Bronchial epithelial cell (primary cell): ENCODE measurements at regions not wholly inside any gene's neighbourhood (a gene's known extent, or its start where the extent isn't known, plus 50 kb on each side); places are given as distances from the start of the nearest gene placed in this dataset.
"Not testable (repeated sequence)": the region's sequence is repeated elsewhere in the genome, so short reads cannot be mapped to it uniquely, and the experiment has no call there.

ENCODE experiments used
- DNase-seq: peaks from one replicate; pipeline ENCODE4 v3.0.0-alpha.2; 2010; ENCODE audit warnings: low read depth
- FAIRE-seq: peaks from 2 replicates; lab custom pipeline; 2011; peaks lifted over from hg19 to GRCh38; lab: Jason Lieb, UNC
- H3K27me3 ChIP-seq: 2 replicates; pipeline ENCODE4 v1.5.1; 2011; ENCODE audit warnings: low read length; ENCODE audit not compliant: control insufficient read depth, insufficient read depth
- H3K36me3 ChIP-seq: 2 replicates; pipeline ENCODE4 v1.5.1; 2011; ENCODE audit warnings: low read length; ENCODE audit not compliant: control insufficient read depth, insufficient read depth
- H3K4me3 ChIP-seq: 2 replicates; pipeline ENCODE4 v1.5.1; 2011; ENCODE audit warnings: mild to moderate bottlenecking, low read depth, low read length, control low read depth
- TF ChIP-seq, protein P1 (sequence below): IDR thresholded peaks from 2 replicates; pipeline ENCODE4 v1.5.1; 2011; ENCODE audit warnings: mild to moderate bottlenecking, moderate library complexity, low read length, control low read depth, inconsistent platforms; ENCODE audit not compliant: insufficient read depth, severe bottlenecking

DNA sequence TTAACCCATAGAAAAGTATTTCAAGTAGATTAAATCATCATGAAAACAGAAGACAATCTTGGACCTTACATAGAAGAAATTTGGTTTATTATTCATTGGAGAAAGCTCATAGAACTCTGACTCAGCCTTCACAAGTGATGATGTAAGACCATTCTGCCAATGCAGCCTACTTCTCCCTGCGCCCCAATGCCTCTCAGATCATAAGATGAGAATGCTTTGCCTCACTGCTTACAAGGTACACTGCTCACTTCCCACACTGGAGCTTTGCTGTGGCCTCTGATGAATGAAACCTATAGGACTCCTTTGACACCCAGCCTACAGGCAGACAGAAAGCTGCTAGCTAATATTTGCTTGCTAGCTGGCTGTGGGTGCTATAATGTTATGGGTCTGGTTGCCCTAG is 569.4 kb upstream of the STEAP1 start:
- H3K36me3 ChIP-seq, result no peaks in the 10 kb centered on the region
- TF ChIP-seq, protein P1, sequence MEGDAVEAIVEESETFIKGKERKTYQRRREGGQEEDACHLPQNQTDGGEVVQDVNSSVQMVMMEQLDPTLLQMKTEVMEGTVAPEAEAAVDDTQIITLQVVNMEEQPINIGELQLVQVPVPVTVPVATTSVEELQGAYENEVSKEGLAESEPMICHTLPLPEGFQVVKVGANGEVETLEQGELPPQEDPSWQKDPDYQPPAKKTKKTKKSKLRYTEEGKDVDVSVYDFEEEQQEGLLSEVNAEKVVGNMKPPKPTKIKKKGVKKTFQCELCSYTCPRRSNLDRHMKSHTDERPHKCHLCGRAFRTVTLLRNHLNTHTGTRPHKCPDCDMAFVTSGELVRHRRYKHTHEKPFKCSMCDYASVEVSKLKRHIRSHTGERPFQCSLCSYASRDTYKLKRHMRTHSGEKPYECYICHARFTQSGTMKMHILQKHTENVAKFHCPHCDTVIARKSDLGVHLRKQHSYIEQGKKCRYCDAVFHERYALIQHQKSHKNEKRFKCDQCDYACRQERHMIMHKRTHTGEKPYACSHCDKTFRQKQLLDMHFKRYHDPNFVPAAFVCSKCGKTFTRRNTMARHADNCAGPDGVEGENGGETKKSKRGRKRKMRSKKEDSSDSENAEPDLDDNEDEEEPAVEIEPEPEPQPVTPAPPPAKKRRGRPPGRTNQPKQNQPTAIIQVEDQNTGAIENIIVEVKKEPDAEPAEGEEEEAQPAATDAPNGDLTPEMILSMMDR, result no peak
- DNase-seq (no peak), FAIRE-seq (no peak)
- no peaks in the 10 kb centered on the region for H3K27me3 ChIP-seq
- H3K4me3 ChIP-seq, result no peak overlapping the region

DNA sequence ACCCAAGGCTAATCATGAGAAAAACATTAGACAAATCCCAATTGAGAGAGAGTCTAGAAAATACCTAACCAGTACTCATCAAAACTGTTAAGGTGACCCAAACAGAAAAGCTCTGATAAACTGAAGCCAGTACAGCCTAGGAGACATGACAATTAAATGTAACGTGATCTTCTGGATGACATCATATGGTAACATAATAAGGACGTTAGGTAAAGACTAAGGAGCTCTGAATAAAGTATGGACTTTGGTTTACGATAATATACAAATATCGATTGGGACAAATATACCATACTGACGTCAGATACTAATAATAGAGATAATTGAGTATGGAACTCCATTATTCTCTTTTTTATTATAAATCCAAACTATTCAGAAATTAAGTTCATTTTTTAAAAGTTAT is 561.1 kb upstream of the STEAP1 start:
- Histone ChIP-seq H3K4me3 (no peak overlapping the region), H3K27me3 (no peaks in the 10 kb centered on the region), H3K36me3 (no peaks in the 10 kb centered on the region)
- TF ChIP-seq, protein P1, result no peak
- DNase-seq, result no peak
- no peak for FAIRE-seq

DNA sequence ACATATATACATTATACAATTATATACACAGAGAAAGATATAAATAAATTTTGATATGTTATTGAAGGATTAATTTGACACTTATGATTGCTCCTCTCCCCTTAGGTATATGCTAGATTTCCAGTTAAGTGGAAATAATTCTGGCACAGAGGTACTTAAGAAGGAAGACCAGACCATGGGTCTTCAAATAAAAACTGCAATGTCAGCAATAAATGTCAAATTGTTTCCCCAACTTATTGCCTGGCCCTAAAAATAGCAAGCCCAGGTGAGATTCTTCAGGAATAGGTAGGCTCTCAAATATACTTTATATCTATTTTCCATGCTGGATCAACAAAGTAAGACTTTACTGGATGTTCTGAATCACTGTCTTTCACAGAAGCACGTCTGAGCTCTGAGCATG is 551.3 kb upstream of the STEAP1 start:
- no peak for DNase-seq
- H3K4me3 ChIP-seq, result no peak overlapping the region
- H3K27me3 ChIP-seq, result no peaks in the 10 kb centered on the region
- no peaks in the 10 kb centered on the region for H3K36me3 ChIP-seq
- FAIRE-seq, result no peak
- TF ChIP-seq, protein P1, result no peak

DNA sequence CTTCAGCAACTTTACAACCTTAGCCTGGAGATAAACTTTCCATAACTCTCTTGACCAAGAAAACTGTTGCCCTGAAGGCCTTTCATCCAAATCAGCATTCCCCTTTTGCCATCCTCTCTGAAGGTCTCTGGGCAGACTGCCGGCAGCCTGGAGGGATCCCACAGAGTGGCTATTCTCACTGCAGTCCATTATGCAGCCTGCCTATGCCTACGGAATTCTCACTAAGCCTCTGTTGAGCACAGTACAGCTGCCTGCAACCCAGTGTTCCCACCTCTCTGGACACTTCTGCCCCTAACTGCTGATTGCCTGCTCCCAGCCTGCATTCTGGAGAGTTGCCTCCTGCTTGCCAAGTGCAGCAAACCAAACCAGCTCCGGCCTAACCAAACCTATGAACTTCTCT is 548.9 kb upstream of the STEAP1 start:
- TF ChIP-seq, protein P1, result no peak
- DNase-seq, result no peak
- H3K4me3 ChIP-seq, result no peak overlapping the region
- no peaks in the 10 kb centered on the region for H3K36me3 ChIP-seq
- FAIRE-seq, result peak; percentile 62
- H3K27me3 ChIP-seq, result no peaks in the 10 kb centered on the region

DNA sequence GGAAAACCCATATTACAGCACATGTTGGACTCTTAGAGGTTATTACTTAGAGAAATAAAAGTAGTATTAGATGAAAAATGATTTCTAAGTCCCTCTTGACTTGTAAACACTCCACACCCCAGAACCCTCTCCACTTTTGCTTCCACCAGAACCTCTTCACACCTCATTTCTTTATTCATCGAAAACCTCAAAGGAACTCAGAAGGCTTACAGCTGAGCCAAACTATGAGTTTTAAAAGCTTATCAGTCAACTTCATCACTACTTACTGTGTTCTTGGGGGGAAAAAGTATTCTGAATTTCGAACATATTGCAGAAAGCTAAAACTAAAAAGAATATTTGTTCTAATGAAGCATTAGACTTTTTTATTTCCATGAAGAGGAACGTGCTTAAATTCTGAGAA is 547.8 kb upstream of the STEAP1 start:
- no peak for FAIRE-seq
- TF ChIP-seq, protein P1, result no peak
- Histone ChIP-seq H3K4me3 (no peak overlapping the region), H3K36me3 (no peaks in the 10 kb centered on the region), H3K27me3 (no peaks in the 10 kb centered on the region)
- DNase-seq, result no peak

DNA sequence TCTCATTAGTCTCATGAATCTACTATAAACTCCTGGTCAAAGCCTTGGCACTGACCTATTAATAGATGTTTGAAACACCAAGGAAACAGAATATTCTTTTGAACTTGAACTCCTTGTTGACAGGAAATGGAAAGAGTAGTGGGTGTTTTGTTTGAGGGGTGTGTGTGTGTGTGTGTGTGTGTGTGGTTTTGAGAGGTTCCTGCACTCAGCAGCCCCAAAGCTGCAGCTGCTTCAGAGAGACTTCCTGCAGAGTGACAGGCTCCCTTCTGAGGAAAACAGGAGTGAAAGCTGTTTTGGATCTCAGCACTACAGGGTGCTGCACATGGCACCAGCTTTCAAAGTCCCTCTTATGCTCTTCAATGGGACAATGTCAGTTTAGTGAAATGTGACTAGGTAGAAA is 546.5 kb upstream of the STEAP1 start:
- Histone ChIP-seq H3K36me3 (no peaks in the 10 kb centered on the region), H3K27me3 (no peaks in the 10 kb centered on the region), H3K4me3 (no peak overlapping the region)
- no peak for FAIRE-seq
- TF ChIP-seq, protein P1, result no peak
- DNase-seq, result no peak

DNA sequence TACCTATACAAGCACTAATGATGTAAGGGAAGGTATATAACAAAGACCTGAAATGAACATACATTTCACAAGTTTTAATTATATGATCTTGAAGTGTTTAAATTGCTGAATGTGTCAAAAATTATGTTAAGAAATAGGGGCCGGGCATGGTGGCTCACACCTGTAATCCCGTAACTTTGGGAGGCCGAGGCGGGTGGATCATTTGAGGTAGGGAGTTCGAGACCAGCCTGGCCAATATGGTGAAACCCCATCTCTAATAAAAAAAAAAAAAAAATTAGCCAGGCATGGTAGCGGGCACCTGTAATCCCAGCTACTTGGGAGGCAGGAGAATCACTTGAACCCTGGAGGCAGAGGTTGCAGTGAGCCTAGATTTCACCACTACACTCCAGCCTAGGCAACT is 537.4 kb upstream of the STEAP1 start:
- H3K27me3 ChIP-seq, FAIRE-seq, H3K36me3 ChIP-seq, H3K4me3 ChIP-seq, DNase-seq: not testable (repeated sequence)
